Suppressor macrophage (primary cell): ENCODE measurements at regions not wholly inside any gene's neighbourhood (a gene's known extent, or its start where the extent isn't known, plus 50 kb on each side); places are given as distances from the start of the nearest gene placed in this dataset.
A peak's percentile ranks its signal among the peaks of the same experiment; 100 is the strongest.
"Not testable (repeated sequence)": the region's sequence is repeated elsewhere in the genome, so short reads cannot be mapped to it uniquely, and the experiment has no call there.

Experiments used
- DNase-seq, 4 experiments: peaks; one replicate each; pipeline ENCODE4 v3.0.0-alpha.2; 2020 to 2022

GRCh38 chr13:75178436-75178835 is 303.5 kb downstream of the TBC1D4 start:
- no peak for DNase-seq

GRCh38 chr13:75175575-75175974 is 306.4 kb downstream of the TBC1D4 start:
- DNase-seq: no peak

GRCh38 chr13:75175097-75175496 is 306.9 kb downstream of the TBC1D4 start:
- DNase-seq: not testable (repeated sequence)

GRCh38 chr13:75174481-75174880 is 307.5 kb downstream of the TBC1D4 start:
- DNase-seq: no peak

GRCh38 chr13:75173457-75174356 is 308.3 kb downstream of the TBC1D4 start:
- no peak for DNase-seq

GRCh38 chr13:75170311-75170710 is 311.7 kb downstream of the TBC1D4 start:
- no peak for DNase-seq

GRCh38 chr13:75165543-75166230 is 316.3 kb downstream of the TBC1D4 start:
- DNase-seq: no peak

- no peak for DNase-seq
Observed at GRCh38 chr13:75161804-75162203, 320.2 kb downstream of the TBC1D4 start.

GRCh38 chr13:75160984-75161383 is 321.0 kb downstream of the TBC1D4 start:
- no peak for DNase-seq

GRCh38 chr13:75154331-75154730 is 327.6 kb downstream of the TBC1D4 start:
- DNase-seq: no peak

GRCh38 chr13:75153834-75154233 is 328.1 kb downstream of the TBC1D4 start:
- DNase-seq: peak in 1 of 4 experiments; percentile 14

- DNase-seq: no peak
Observed at GRCh38 chr13:75153386-75153785, 328.6 kb downstream of the TBC1D4 start.

- DNase-seq: no peak
Observed at GRCh38 chr13:75151081-75151643, 330.8 kb downstream of the TBC1D4 start.

- no peak for DNase-seq
Observed at GRCh38 chr13:75149776-75150175, 332.2 kb downstream of the TBC1D4 start.

GRCh38 chr13:75147946-75148345 is 334.0 kb downstream of the TBC1D4 start:
- DNase-seq: no peak

- no peak for DNase-seq
Observed at GRCh38 chr13:75146436-75146835, 335.5 kb downstream of the TBC1D4 start.

GRCh38 chr13:75145927-75146326 is 336.0 kb downstream of the TBC1D4 start:
- no peak for DNase-seq

- DNase-seq: no peak
Observed at GRCh38 chr13:75139291-75139690, 342.7 kb downstream of the TBC1D4 start.

GRCh38 chr13:75137911-75138571 is 343.9 kb downstream of the TBC1D4 start:
- DNase-seq: no peak

- DNase-seq: no peak
Observed at GRCh38 chr13:75136151-75136550, 345.8 kb downstream of the TBC1D4 start.

GRCh38 chr13:75135325-75135825 is 346.6 kb downstream of the TBC1D4 start:
- no peak for DNase-seq
